Pancreas (tissue), 10 donors: ENCODE measurements at regions not wholly inside any gene's neighbourhood (a gene's known extent, or its start where the extent isn't known, plus 50 kb on each side); places are given as distances from the start of the nearest gene placed in this dataset.

Source experiments
- ATAC-seq, 4 donors: fragments of 200-7000 bp; cut with Tn5 transposase; one replicate each; pipeline versions ENCODE4 v1.8.0 to v1.9.1; 2020; ENCODE audit warnings: mild to moderate bottlenecking in 4 of 4, moderate library complexity in 4 of 4
- DNase-seq, 6 donors: peaks; one replicate each; pipeline ENCODE4 v3.0.0-alpha.2; 2020
- FAIRE-seq: peaks from 2 replicates; lab custom pipeline; 2012; peaks lifted over from hg19 to GRCh38; lab: Jason Lieb, UNC
- H3K27ac ChIP-seq, 4 donors: fragments of 200-600 bp; sonication (generic); 1 replicate in 3 of 4; 2 replicates in 1 of 4; pipeline versions ENCODE4 v1.5.0 to v1.8.0; 2020
- H3K27me3 ChIP-seq, 4 donors: fragments of 200-600 bp; one replicate each; pipeline ENCODE4 v1.8.0; 2021
- H3K36me3 ChIP-seq, 3 donors: fragments of 200-600 bp; sonication (generic) in 1 of 3; one replicate each; pipeline versions ENCODE4 v1.5.0 to v1.8.0; 2020 to 2021
- H3K4me1 ChIP-seq, 3 donors: fragments of 200-600 bp; one replicate each; pipeline ENCODE4 v1.8.0; 2021
- H3K4me3 ChIP-seq, 4 donors: fragments of 200-600 bp; sonication (generic) in 2 of 4; one replicate each; pipeline versions ENCODE4 v1.5.0 to v1.8.0; 2020 to 2021
- H3K9me3 ChIP-seq, 4 donors: fragments of 200-600 bp; one replicate each; pipeline ENCODE4 v1.8.0; 2021
- WGBS, 2 donors: extraction: QIAGEN DNeasy Blood & Tissue Kit; methylation state at CpG; one replicate each; pipeline ENCODE4 v1.1.7; 2013; 5-methylcytosine and 5-hydroxymethylcytosine counted together
- intact Hi-C, 3 donors: fragments of 100-400 bp; cut with DNase I; formaldehyde crosslinking; loops; one replicate each; pipeline versions ENCODE4 v1.11.1 to v1.14.2; 2022
- TF ChIP-seq, protein P1 (sequence below), 4 donors: fragments of 200-600 bp; sonication (generic) in 3 of 4; IDR thresholded peaks; one replicate each; pipeline versions ENCODE4 v1.5.0 to v1.8.0; 2021; ENCODE audit warnings: antibody characterized with exemption in 4 of 4
- donor health status: healthy with polysubstance abuse.
- donor health status: DM: no; HTN: no; CAD: no; lungs with moderate emphysema.
- donor health status: DM: no; HTN: no; CAD: no.
- donor health status: control.
- donor health status: control.
- donor health status: Bipolar disorder and iron deficiency.
- donor health status: DM: yes; HTN: yes; CAD: no.
- donor health status: DM: no; HTN: no; CAD: no.
- donor health status: DM: no; HTN: no; CAD: no.
- donor health status: DM: yes; HTN: yes; CAD: no.

DNA sequence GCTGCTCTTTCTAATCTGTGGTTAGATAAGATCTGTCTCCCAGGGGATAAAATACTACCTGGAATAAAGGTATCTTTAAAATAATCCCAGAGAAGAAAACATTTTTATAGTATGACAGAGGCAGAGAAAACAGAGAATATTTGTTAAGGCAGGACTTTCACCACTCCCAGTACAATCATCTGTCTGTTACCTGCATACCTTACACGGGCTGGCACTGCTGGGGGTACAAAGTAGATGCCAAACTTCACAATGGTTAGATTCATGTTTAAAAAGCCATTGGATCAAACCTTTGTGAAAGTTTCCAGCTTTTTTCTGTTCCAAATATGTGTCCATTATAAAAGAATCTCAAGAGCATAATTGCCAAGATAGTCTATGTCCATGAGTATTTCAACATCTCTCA, 273.6 kb upstream of the BTG1 start:
- peaks cover 0 to 5% (median 0%) of the 10 kb centered on the region in 3 donors for H3K4me1 ChIP-seq
- peak overlapping the region in 1 of 4 donors; percentile 11 for H3K27ac ChIP-seq
- TF ChIP-seq, protein P1, sequence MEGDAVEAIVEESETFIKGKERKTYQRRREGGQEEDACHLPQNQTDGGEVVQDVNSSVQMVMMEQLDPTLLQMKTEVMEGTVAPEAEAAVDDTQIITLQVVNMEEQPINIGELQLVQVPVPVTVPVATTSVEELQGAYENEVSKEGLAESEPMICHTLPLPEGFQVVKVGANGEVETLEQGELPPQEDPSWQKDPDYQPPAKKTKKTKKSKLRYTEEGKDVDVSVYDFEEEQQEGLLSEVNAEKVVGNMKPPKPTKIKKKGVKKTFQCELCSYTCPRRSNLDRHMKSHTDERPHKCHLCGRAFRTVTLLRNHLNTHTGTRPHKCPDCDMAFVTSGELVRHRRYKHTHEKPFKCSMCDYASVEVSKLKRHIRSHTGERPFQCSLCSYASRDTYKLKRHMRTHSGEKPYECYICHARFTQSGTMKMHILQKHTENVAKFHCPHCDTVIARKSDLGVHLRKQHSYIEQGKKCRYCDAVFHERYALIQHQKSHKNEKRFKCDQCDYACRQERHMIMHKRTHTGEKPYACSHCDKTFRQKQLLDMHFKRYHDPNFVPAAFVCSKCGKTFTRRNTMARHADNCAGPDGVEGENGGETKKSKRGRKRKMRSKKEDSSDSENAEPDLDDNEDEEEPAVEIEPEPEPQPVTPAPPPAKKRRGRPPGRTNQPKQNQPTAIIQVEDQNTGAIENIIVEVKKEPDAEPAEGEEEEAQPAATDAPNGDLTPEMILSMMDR (IDR thresholded peaks at IDR 0.05): no peak
- intact Hi-C loops: no loop called here
- H3K4me3 ChIP-seq: no peak overlapping the region
- H3K9me3 ChIP-seq: no peaks in the 10 kb centered on the region
- H3K27me3 ChIP-seq: no peaks in the 10 kb centered on the region
- no peaks in the 10 kb centered on the region for H3K36me3 ChIP-seq
- peak in 3 of 6 donors; percentile 36 to 52 (median 51) for DNase-seq
- peak in 3 of 4 donors; percentile 69 to 87 (median 84) for ATAC-seq
- WGBS, 2 donors: 48 to 56% methylated on average over 1 of the region's 1 CpG
- FAIRE-seq: no peak

DNA sequence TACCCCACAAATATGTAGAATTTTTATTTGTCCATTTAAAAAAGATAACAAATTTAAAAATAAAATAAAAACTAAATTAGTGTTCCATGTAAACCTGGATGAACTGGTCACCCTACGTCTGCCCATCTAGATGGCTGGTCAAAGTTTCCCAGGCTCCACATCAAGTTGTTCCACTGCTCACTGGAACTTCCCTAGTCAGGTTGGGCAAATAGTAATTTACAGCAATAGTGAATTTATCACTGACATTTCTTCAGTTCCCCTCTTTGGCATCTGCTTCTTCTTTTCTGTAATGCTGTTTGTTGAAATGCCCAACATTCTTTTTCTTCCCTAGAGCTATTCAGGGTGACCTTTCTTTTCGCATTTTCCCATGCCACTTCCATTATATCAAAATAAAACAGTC, 272.7 kb upstream of the BTG1 start:
- no peak for FAIRE-seq

DNA sequence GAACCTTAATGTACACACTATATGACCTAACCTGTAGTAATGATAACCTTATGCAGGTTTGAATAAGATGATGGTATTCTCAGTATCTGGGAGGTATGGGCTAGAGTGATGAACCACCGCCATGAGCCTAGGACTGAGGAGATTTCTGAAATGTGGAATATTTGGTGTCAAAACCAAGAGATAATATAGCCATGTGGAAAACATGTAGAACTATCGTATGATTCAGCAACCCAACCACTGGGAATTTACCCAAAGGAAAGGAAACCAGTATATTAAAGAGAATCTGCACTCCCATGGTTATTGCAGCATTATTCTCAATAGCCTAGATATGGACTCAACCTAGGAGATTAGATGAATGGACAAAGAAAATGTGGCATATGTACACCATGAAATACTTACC, 271.7 kb upstream of the BTG1 start:
- no peaks in the 10 kb centered on the region for H3K9me3 ChIP-seq
- intact Hi-C loops: no loop called here
- no peak for DNase-seq
- no peak for ATAC-seq
- no peak for FAIRE-seq
- H3K36me3 ChIP-seq: no peaks in the 10 kb centered on the region
- H3K27ac ChIP-seq: no peak overlapping the region
- no peak overlapping the region for H3K4me3 ChIP-seq
- no peaks in the 10 kb centered on the region for H3K27me3 ChIP-seq
- 97 to 98% methylated on average over 2 of the region's 2 CpGs for WGBS, 2 donors
- no peaks in the 10 kb centered on the region for H3K4me1 ChIP-seq
- TF ChIP-seq, protein P1 (IDR thresholded peaks at IDR 0.05): no peak

More for the DNA sequence above, 272.7 kb upstream of the BTG1 start:
- no peak overlapping the region for H3K4me3 ChIP-seq
- ATAC-seq: peak in 2 of 4 donors; percentile 29 to 34
- DNase-seq: no peak
- no peaks in the 10 kb centered on the region for H3K4me1 ChIP-seq
- H3K27ac ChIP-seq: peak overlapping the region in 1 of 4 donors; percentile 24
- TF ChIP-seq, protein P1 (IDR thresholded peaks at IDR 0.05): no peak
- no peaks in the 10 kb centered on the region for H3K9me3 ChIP-seq
- H3K27me3 ChIP-seq: no peaks in the 10 kb centered on the region
- intact Hi-C loops: no loop called here
- no peaks in the 10 kb centered on the region for H3K36me3 ChIP-seq
- WGBS, 2 donors: 65 to 74% methylated on average over 2 of the region's 2 CpGs

DNA sequence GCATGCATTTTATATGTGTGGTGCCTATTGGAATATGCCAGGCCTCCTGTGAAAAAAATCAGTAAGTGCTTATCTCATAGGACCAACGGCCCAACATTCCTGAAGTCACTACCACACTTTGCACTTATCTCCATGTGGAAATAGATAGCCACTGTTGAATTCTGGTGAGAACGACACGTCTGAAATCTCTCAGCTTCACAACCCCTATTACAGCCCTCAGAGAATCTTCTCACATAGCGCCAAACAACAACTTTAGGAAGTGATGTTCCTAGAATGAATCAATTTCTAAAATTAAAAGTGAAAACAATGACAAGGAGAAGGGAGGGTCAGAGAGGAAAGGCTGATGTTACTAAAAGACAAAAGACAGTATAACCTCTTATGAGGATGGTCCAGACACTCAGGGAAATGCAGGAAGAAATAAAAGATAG, 270.8 kb upstream of the BTG1 start:
- FAIRE-seq: no peak
- Histone ChIP-seq H3K9me3 (no peaks in the 10 kb centered on the region), H3K27me3 (no peaks in the 10 kb centered on the region), H3K4me3 (no peak overlapping the region), H3K27ac (no peak overlapping the region), H3K36me3 (no peaks in the 10 kb centered on the region), H3K4me1 (no peaks in the 10 kb centered on the region)
- ATAC-seq: no peak
- no peak for DNase-seq
- TF ChIP-seq, protein P1 (IDR thresholded peaks at IDR 0.05): no peak
- intact Hi-C loops: no loop called here
- WGBS, 2 donors: 44 to 45% methylated on average over 4 of the region's 4 CpGs

DNA sequence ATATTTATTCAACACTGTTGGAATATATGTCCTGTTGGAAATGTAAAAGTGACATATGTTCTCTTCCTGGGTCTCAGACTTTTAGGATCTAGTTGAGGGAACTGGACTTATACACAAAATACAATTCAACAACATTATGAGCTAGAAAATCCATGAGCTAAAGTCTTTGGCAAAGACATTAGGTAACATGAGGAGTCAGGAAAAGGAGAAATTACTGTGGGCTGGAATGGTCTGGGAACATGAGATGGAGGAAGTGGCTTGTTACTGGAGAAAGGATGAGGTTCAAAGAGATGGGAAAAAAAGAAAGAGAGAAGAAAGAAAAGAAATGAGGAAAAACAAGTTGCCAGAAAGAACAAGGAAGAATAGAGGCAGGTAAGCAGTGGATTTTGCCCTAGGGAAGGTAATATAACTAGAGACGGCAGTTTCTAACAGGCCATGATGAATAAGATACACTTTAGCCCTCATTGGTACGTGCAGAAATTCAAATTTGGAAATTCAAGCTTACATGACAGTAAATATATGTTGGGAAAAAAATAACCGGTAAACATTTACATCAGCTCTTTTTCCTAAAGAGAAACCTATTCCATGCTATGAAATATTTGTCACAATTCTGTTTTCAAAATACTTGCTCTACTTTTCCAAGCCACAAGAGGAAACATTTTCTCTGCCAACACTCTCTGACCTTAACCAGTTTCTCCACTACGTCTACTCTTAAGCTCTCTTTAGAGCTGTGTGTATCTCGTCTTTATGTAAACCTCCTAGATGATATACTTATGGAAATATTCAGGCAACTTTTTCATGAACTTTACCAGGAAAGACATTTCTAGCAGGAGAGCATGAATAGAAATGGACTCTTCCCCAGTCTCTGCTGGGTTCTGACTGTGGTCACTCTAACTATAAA, 268.8 kb upstream of the BTG1 start:
- H3K4me1 ChIP-seq: no peaks in the 10 kb centered on the region
- FAIRE-seq (no peak), ATAC-seq (peak in 1 of 4 donors; percentile 21), DNase-seq (no peak)
- H3K27me3 ChIP-seq: no peaks in the 10 kb centered on the region
- TF ChIP-seq, protein P1 (IDR thresholded peaks at IDR 0.05): no peak
- no peak overlapping the region for H3K27ac ChIP-seq
- WGBS, 2 donors: 64 to 65% methylated on average over 5 of the region's 5 CpGs
- no peaks in the 10 kb centered on the region for H3K36me3 ChIP-seq
- no peak overlapping the region for H3K4me3 ChIP-seq
- no peaks in the 10 kb centered on the region for H3K9me3 ChIP-seq
- intact Hi-C loops: no loop called here
